GM12878 (cell line): ENCODE measurements at regions not wholly inside any gene's neighbourhood (a gene's known extent, or its start where the extent isn't known, plus 50 kb on each side); places are given as distances from the start of the nearest gene placed in this dataset.

ENCODE experiments used
- ATAC-seq: fragments of 200-7000 bp; cut with Tn5 transposase; 3 replicates; pipeline ENCODE4 v1.9.1; 2020; ENCODE audit warnings: mild to moderate bottlenecking, moderate library complexity
- BruUV-seq: library from RNA; stranded (reverse); fragments of 400-500 nt; replicated peaks from 2 replicates; lab custom pipeline; 2021; lab: Mats Ljungman, UMichigan
- CTCF ChIA-PET: fragments of 300-600 bp; sonication (Branson Sonifier 250); formaldehyde crosslinking; extraction: SDS; loops from one replicate; lab custom pipeline; 2021; ENCODE audit warnings: inconsistent platforms; lab: Yijun Ruan, JAX
- POLR2A ChIA-PET: fragments of 350-600 bp; formaldehyde crosslinking; extraction: SDS; loops from one replicate; lab custom pipeline; 2021; ENCODE audit warnings: inconsistent platforms; lab: Charles Lee
- RAD21 ChIA-PET: fragments of 300-600 bp; sonication (Branson Sonifier 250); formaldehyde crosslinking; loops from one replicate; lab custom pipeline; 2023; ENCODE audit warnings: antibody characterized with exemption; ENCODE audit not compliant: unreplicated experiment; lab: Charles Lee
- SMC1A ChIA-PET: fragments of 300-600 bp; sonication (Branson Sonifier 250); formaldehyde crosslinking; loops from one replicate; lab custom pipeline; 2023; ENCODE audit not compliant: unreplicated experiment, uncharacterized antibody; lab: Charles Lee
- DNase-seq: peaks from one replicate; pipeline ENCODE4 v3.0.0-alpha.2; 2011; ENCODE audit warnings: low read depth, low spot score
- FAIRE-seq: peaks from 3 replicates; lab custom pipeline; 2011; peaks lifted over from hg19 to GRCh38; lab: Jason Lieb, UNC
- H2AFZ ChIP-seq: 2 replicates; pipeline ENCODE4 v1.6.0; 2011; ENCODE audit warnings: low read depth, low read length, control low read depth; ENCODE audit not compliant: control insufficient read depth
- H3K27ac ChIP-seq: 2 replicates; pipeline ENCODE4 v1.5.1; 2011; ENCODE audit warnings: control low read depth; ENCODE audit not compliant: control insufficient read depth, insufficient read depth
- H3K27me3 ChIP-seq, 2 experiments: replicated peaks in 1 of 2; 2 replicates each; pipeline versions ENCODE4 v1.6.0 to v1.6.1; 2011; ENCODE audit warnings: low read length in 1 of 2; ENCODE audit not compliant: control insufficient read depth in 2 of 2, insufficient read depth in 2 of 2
- H3K36me3 ChIP-seq, 2 experiments: 2 replicates each; pipeline ENCODE4 v1.5.1; 2011; ENCODE audit warnings: low read length in 1 of 2; ENCODE audit not compliant: control insufficient read depth in 2 of 2, insufficient read depth in 2 of 2
- H3K4me1 ChIP-seq: 2 replicates; pipeline ENCODE4 v1.6.1; 2011; ENCODE audit warnings: mild to moderate bottlenecking, low read length, moderate library complexity, mixed read lengths; ENCODE audit not compliant: control insufficient read depth, insufficient read depth
- H3K4me2 ChIP-seq: 2 replicates; pipeline ENCODE4 v1.6.0; 2011; ENCODE audit warnings: control low read depth; ENCODE audit not compliant: control insufficient read depth, insufficient read depth
- H3K4me3 ChIP-seq: fragments of 200-600 bp; sonication (generic); 2 replicates; pipeline ENCODE4 v1.5.1; 2016
- H3K79me2 ChIP-seq: 2 replicates; pipeline ENCODE4 v1.6.0; 2011; ENCODE audit warnings: low read length; ENCODE audit not compliant: control insufficient read depth, insufficient read depth
- H3K9ac ChIP-seq: 2 replicates; pipeline ENCODE4 v1.8.0; 2011; ENCODE audit warnings: low read length, control low read depth, mixed read lengths; ENCODE audit not compliant: control insufficient read depth, insufficient read depth
- H3K9me3 ChIP-seq: replicated peaks from 3 replicates; pipeline ENCODE4 v1.5.1; 2011; ENCODE audit warnings: mild to moderate bottlenecking, low read length; ENCODE audit not compliant: control insufficient read depth, insufficient read depth
- H4K20me1 ChIP-seq: 2 replicates; pipeline ENCODE4 v1.6.0; 2011; ENCODE audit not compliant: control insufficient read depth, insufficient read depth
- BACH1 ChIP-seq: fragments of 450-650 bp; IDR thresholded peaks from 2 replicates; pipeline ENCODE4 v1.6.1; 2017; ENCODE audit warnings: mild to moderate bottlenecking, borderline replicate concordance
- BRCA1 ChIP-seq: IDR thresholded peaks from 2 replicates; pipeline ENCODE4 v1.6.1; 2011; ENCODE audit warnings: low read depth, low read length, improper control_type of control experiment
- CBFB ChIP-seq: IDR thresholded peaks from 2 replicates; pipeline ENCODE4 v1.6.1; 2016; ENCODE audit warnings: antibody characterized with exemption, low read depth
- FOXM1 ChIP-seq: IDR thresholded peaks from 2 replicates; pipeline ENCODE4 v1.6.1; 2012; ENCODE audit warnings: low read depth, mild to moderate bottlenecking, inconsistent platforms, low read length, moderate library complexity
- IKZF2 ChIP-seq, 2 experiments: fragments of 450-650 bp; IDR thresholded peaks; 2 replicates each; pipeline ENCODE4 v1.6.1; 2017; ENCODE audit warnings: mild to moderate bottlenecking in 2 of 2, moderate library complexity in 2 of 2
- JUNB ChIP-seq: IDR thresholded peaks from 2 replicates; pipeline ENCODE4 v1.6.1; 2016; ENCODE audit warnings: antibody characterized with exemption, mild to moderate bottlenecking
- PAX8 ChIP-seq: fragments of 450-650 bp; IDR thresholded peaks from 2 replicates; pipeline ENCODE4 v1.6.1; 2017; ENCODE audit warnings: mild to moderate bottlenecking, moderate library complexity
- RUNX3 ChIP-seq: IDR thresholded peaks from 2 replicates; pipeline ENCODE4 v1.6.1; 2012; ENCODE audit warnings: low read length, inconsistent platforms
- SPI1 ChIP-seq: IDR thresholded peaks from 2 replicates; pipeline ENCODE4 v1.6.1; 2011; ENCODE audit warnings: low read depth, mild to moderate bottlenecking, low read length, moderate library complexity, borderline replicate concordance; ENCODE audit not compliant: insufficient read depth
- YBX1 ChIP-seq: fragments of 450-650 bp; IDR thresholded peaks from 2 replicates; pipeline ENCODE4 v1.6.1; 2016; ENCODE audit warnings: antibody characterized with exemption
- ZNF217 ChIP-seq: fragments of 450-650 bp; IDR thresholded peaks from 2 replicates; pipeline ENCODE4 v1.6.1; 2017; ENCODE audit warnings: antibody characterized with exemption, mild to moderate bottlenecking
- ZNF274 ChIP-seq: IDR thresholded peaks from one replicate; pipeline ENCODE4 v1.8.0; 2011; ENCODE audit not compliant: insufficient read length, insufficient read depth
- ZSCAN29 ChIP-seq: fragments of 450-650 bp; IDR thresholded peaks from 2 replicates; pipeline ENCODE4 v1.6.1; 2017; ENCODE audit warnings: mild to moderate bottlenecking, moderate library complexity
- WGBS: methylation state at CpG from one replicate; pipeline ENCODE4 v1.1.6; 2016; ENCODE audit warnings: low lambda C conversion rate; ENCODE audit not compliant: insufficient replicate concordance, insufficient coverage; ENCODE audit errors: missing lambda C conversion rate; 5-methylcytosine and 5-hydroxymethylcytosine counted together
- in situ Hi-C: fragments of 300-500 bp; cut with MboI; formaldehyde crosslinking; loops from 9 replicates; pipeline ENCODE4 v1.14.3; 2018; ENCODE audit warnings: mixed read lengths
- intact Hi-C: fragments of 100-400 bp; cut with micrococcal nuclease; formaldehyde crosslinking; loops from one replicate; pipeline ENCODE4 v1.14.2; 2022; ENCODE audit not compliant: unreplicated experiment

DNA sequence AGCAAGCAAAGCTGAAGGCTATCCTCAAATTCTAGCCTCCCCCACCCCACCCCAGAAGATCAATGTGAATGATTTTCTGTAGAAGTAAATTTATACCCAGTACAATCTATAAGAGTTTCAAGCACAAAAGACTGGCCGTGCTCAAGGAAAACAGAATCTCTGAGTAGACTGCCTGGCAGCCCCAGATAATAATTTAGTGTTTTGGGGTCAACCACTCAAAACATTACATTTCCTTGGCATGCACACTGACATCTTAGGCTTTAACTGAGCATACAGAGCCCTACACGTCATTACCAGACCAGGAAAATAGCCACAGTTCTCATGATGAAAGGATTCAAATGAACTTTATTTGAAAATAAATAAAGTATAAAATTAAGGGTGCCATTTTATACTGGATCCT is 376.5 kb downstream of the TBL1XR1 start:
- DNase-seq, result no peak
- Histone ChIP-seq H4K20me1 (no peaks in the 10 kb centered on the region), H3K4me3 (no peak overlapping the region), H3K4me1 (no peaks in the 10 kb centered on the region), H3K36me3 (no peaks in the 10 kb centered on the region), H2AFZ (no peak overlapping the region), H3K9ac (no peak overlapping the region), H3K27me3 (no peaks in the 10 kb centered on the region), H3K4me2 (no peak overlapping the region), H3K79me2 (no peaks in the 10 kb centered on the region), H3K27ac (no peak overlapping the region), H3K9me3 (no peaks in the 10 kb centered on the region; the same call in 2 of the 3 replicates)
- TF ChIP-seq PAX8, result no peak
- TF ChIP-seq ZNF274, result no peak
- TF ChIP-seq ZNF217, result no peak
- TF ChIP-seq BRCA1, result no peak
- no peak for TF ChIP-seq SPI1
- TF ChIP-seq RUNX3, result no peak
- no peak for TF ChIP-seq BACH1
- no peak for TF ChIP-seq JUNB
- TF ChIP-seq FOXM1, result no peak
- TF ChIP-seq IKZF2 (IDR thresholded peaks at IDR 0.05), result no peak
- ATAC-seq, result no peak
- ChIA-PET RAD21 (no interaction called here), SMC1A (no interaction called here), CTCF (no interaction called here), POLR2A (no interaction called here)
- intact Hi-C loops (no loop called here), in situ Hi-C loops (no loop called here)
- WGBS, result 3% methylated on average over 2 of the region's 2 CpGs
- BruUV-seq, result no TSS peak
- FAIRE-seq, result no peak

DNA sequence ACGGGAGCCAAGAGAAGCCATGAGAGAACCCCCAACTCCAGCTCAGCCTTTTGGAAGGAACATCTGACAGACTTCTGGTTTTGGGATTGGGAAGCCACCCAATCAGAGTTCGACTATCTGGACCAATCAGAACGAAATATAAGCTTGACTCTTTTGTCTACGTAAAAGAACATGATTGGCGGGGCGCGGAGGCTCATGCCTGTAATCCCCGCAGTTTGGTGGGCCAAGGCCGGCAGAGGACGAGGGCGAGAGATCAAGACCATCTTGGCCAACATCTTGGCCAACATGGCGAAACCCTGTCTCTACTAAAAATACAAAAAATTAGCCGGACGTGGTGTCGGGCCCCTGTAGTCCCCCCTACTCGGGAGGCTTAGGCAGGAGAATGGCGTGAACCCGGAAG is 380.3 kb downstream of the TBL1XR1 start:
- Histone ChIP-seq H4K20me1 (no peaks in the 10 kb centered on the region), H3K27me3 (no peaks in the 10 kb centered on the region), H3K4me2 (no peak overlapping the region), H2AFZ (no peak overlapping the region), H3K4me3 (no peak overlapping the region), H3K4me1 (no peaks in the 10 kb centered on the region), H3K27ac (no peak overlapping the region), H3K9me3 (no peaks in the 10 kb centered on the region; the same call in 2 of the 3 replicates), H3K36me3 (no peaks in the 10 kb centered on the region), H3K9ac (no peak overlapping the region), H3K79me2 (no peaks in the 10 kb centered on the region)
- SMC1A ChIA-PET, result interaction anchor here (1.3 kb wide), 1 partner anchor 11 kb away, joined by 3 read pairs; no protein-coding TSS in a partner anchor
- CTCF ChIA-PET, result interaction anchor here (1.0 to 1.2 kb wide), 2 partner anchors 103 to 121 kb away, joined by 4 read pairs; no protein-coding TSS in a partner anchor
- ATAC-seq, result no peak
- POLR2A ChIA-PET, result no interaction called here
- 55% methylated on average over 18 of the region's 18 CpGs for WGBS
- FAIRE-seq, result no peak
- in situ Hi-C loops (no loop called here), intact Hi-C loops (no loop called here)
- TF ChIP-seq YBX1 (no peak), ZSCAN29 (no peak), CBFB (no peak)
- BruUV-seq, result no TSS peak
- no peak for DNase-seq
- RAD21 ChIA-PET, result no interaction called here
